GM12874 (cell line): ENCODE measurements at regions not wholly inside any gene's neighbourhood (a gene's known extent, or its start where the extent isn't known, plus 50 kb on each side); places are given as distances from the start of the nearest gene placed in this dataset.

Experiments
- TF ChIP-seq, protein P1 (sequence below): IDR thresholded peaks from 2 replicates; pipeline ENCODE4 v1.5.1; 2011; ENCODE audit warnings: low read depth, mild to moderate bottlenecking, control low read depth, low read length, moderate library complexity; ENCODE audit not compliant: insufficient read depth

DNA sequence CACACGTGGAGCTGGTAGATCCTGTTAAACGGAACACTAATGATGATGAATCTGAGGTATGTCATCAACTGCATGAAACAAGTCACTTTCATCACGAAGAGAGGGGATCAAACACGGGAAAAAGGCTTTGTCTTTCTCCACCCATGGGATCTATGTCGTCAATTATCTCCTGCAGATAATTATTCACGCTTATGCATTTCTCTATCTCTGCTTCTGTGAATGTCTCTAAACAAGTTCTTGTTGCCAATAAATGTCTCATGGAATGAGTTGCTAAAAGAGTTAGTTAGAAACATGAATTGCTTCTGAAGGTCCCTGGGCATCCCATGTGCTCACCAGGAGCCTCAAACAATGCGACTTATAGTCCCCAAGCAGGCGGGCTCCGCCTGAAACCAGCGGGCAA lies 1228.2 kb upstream of the TMEM132C start:
- TF ChIP-seq, protein P1, sequence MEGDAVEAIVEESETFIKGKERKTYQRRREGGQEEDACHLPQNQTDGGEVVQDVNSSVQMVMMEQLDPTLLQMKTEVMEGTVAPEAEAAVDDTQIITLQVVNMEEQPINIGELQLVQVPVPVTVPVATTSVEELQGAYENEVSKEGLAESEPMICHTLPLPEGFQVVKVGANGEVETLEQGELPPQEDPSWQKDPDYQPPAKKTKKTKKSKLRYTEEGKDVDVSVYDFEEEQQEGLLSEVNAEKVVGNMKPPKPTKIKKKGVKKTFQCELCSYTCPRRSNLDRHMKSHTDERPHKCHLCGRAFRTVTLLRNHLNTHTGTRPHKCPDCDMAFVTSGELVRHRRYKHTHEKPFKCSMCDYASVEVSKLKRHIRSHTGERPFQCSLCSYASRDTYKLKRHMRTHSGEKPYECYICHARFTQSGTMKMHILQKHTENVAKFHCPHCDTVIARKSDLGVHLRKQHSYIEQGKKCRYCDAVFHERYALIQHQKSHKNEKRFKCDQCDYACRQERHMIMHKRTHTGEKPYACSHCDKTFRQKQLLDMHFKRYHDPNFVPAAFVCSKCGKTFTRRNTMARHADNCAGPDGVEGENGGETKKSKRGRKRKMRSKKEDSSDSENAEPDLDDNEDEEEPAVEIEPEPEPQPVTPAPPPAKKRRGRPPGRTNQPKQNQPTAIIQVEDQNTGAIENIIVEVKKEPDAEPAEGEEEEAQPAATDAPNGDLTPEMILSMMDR: no peak

DNA sequence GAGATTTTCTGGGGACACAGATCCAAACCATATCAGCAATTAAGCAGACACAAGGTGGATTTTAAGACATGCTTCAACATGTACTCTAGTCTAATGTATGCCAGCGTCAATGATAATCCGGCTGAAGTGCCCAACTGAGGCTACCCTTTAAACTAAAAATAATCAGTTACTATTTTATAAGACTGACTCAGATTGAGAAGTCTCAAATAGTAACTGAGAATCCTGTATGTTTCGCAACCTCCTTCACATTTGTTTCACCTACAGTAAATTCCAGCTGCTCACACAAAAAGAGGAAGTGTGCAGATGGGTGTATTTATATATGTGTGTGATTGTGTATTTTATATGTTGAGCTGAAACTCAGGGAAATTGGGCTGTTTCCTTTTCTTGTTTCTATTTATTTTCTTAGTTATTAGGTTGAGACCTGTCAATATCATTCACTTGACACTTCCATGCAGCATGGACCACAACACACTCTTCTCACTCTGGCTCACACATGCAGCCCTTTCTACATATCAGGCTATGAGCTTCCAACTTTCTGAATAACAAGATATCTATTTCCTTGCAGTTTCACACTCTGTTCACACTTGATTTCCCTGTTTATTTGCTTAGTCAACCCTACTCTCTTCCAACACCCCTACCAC lies 1224.9 kb upstream of the TMEM132C start:
- TF ChIP-seq, protein P1: no peak

DNA sequence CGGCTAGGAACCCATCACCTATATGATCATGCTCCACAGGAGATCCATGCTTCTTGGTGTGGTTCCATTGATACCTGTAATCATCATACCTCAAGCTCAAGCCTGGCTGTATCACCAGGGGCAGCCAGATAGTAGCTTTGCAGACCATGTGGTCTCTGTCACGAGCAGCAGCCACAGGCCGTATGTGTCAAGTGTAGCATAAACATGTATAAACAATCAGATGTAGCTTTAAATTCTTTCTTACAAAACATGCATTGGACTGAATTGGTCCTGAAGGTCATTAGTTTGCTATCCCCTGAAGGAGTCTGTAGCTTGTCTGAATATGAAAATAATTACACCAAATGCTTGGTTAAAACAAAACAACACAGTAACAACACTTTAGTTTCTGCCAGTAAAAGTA lies 1223.2 kb upstream of the TMEM132C start:
- TF ChIP-seq, protein P1: no peak

DNA sequence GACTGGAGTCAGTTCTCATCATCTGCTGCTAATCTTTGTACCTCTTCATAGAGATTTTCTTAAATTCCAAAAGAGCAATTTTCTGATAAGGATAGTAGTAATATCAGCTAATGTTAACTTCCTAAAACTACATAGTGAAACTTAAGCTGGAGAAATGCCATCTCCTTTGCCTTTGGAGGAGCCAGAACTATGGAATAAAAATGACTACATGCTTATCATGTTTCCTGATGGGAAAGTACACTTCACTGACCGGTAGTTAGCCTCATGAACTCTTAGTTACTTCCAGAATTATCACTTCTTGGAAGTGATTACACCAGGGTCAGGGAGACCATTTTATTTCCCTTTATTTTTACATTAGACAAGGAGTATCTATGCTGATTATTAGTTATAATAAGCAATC lies 1222.1 kb upstream of the TMEM132C start:
- TF ChIP-seq, protein P1: no peak

DNA sequence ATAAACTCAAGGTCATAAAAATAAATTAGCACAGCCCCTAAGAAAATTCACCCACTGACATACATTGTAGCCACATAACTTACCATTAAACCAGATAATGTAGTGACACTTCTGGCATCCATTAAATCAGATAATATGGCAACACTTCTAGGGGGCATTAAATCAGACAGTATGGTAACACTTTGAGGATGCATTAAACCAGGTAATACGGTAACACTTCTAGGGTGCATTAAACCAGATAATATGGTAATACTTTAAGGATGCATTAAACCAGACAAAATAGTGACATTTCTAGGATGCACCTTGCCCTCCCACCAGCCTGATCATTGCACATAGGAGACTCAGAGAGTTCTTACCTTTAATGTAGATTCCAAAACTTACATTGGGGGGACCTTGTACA lies 1220.5 kb upstream of the TMEM132C start:
- TF ChIP-seq, protein P1: no peak

DNA sequence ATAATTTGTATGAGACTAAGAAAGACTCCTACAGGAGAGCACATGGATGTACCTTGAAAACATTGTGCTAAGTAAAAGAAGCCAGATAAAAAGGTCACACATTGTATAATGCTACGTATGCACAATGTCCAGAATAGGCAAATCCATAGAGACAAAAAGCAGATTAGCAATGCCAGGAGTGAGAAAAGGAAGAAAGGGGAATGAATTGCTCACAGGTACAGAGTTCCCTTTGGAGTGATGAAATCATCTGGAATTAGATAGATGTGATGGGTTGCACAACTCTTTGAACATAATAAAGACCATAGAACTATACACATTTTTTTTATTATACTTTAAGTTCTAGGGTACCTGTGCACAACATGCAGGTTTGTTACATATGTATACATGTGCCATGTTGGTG lies 1218.9 kb upstream of the TMEM132C start:
- TF ChIP-seq, protein P1: no peak

DNA sequence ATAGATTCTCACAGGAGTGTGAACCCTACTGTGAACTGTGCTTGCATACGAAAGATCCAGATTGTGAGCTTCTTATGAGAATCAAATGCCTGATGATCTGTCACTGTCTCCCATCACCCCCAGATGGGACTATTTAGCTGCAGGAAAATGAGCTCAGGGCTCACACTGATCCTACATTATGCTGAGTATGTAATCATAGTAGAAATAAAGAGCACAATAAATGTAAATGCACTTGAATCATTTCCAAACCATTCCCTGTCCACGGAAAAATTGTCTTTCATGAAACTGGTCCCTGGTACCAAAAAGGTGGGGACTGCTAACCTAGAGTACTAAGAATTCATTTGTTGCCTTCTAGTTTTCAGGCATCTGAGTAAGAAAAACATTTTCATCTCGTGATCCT lies 1215.8 kb upstream of the TMEM132C start:
- TF ChIP-seq, protein P1: no peak
